Thyroid gland (tissue), 4 donors: ENCODE measurements at regions not wholly inside any gene's neighbourhood (a gene's known extent, or its start where the extent isn't known, plus 50 kb on each side); places are given as distances from the start of the nearest gene placed in this dataset.

Experiments used
- DNase-seq, 2 donors: peaks; one replicate each; pipeline ENCODE4 v3.0.0-alpha.2; 2019
- H3K27ac ChIP-seq, 3 donors: fragments of 200-600 bp; sonication (generic); 1 replicate in 2 of 3; 2 replicates in 1 of 3; pipeline ENCODE4 v1.5.1; 2016 to 2019; ENCODE audit warnings: mild to moderate bottlenecking in 1 of 3, moderate library complexity in 1 of 3
- H3K27me3 ChIP-seq: fragments of 200-600 bp; sonication (generic); one replicate; pipeline ENCODE4 v1.5.1; 2019
- H3K36me3 ChIP-seq, 2 donors: fragments of 200-600 bp; sonication (generic); one replicate each; pipeline ENCODE4 v1.5.1; 2016 to 2019
- H3K4me1 ChIP-seq, 2 donors: fragments of 200-600 bp; sonication (generic); one replicate each; pipeline ENCODE4 v1.5.1; 2017 to 2019
- H3K4me3 ChIP-seq, 3 donors: fragments of 200-600 bp; sonication (generic); replicated peaks in 1 of 3; 1 replicate in 2 of 3; 2 replicates in 1 of 3; pipeline ENCODE4 v1.5.1; 2016; ENCODE audit warnings: mild to moderate bottlenecking in 1 of 3
- H3K9me3 ChIP-seq: fragments of 200-600 bp; sonication (generic); one replicate; pipeline ENCODE4 v1.5.1; 2017
- CTCF ChIP-seq, 6 experiments: fragments of 200-600 bp in 3 of 6; fragments of 450-650 bp in 3 of 6; sonication (generic) in 3 of 6; IDR thresholded peaks; one replicate each; pipeline ENCODE4 v1.5.1; 2016 to 2019; ENCODE audit warnings: antibody characterized with exemption in 6 of 6, mild to moderate bottlenecking in 2 of 6, inconsistent platforms in 1 of 6, moderate library complexity in 1 of 6
- POLR2A ChIP-seq, 2 donors: fragments of 450-650 bp; IDR thresholded peaks; one replicate each; pipeline ENCODE4 v1.6.1; 2017; ENCODE audit warnings: antibody characterized with exemption in 2 of 2, mild to moderate bottlenecking in 2 of 2, moderate library complexity in 1 of 2
- WGBS, 2 donors: methylation state at CpG; one replicate each; pipeline ENCODE4 v1.1.5; 2017; 5-methylcytosine and 5-hydroxymethylcytosine counted together
- intact Hi-C: fragments of 100-400 bp; cut with DNase I; formaldehyde crosslinking; loops from one replicate; pipeline ENCODE4 v1.15.1; 2023

DNA sequence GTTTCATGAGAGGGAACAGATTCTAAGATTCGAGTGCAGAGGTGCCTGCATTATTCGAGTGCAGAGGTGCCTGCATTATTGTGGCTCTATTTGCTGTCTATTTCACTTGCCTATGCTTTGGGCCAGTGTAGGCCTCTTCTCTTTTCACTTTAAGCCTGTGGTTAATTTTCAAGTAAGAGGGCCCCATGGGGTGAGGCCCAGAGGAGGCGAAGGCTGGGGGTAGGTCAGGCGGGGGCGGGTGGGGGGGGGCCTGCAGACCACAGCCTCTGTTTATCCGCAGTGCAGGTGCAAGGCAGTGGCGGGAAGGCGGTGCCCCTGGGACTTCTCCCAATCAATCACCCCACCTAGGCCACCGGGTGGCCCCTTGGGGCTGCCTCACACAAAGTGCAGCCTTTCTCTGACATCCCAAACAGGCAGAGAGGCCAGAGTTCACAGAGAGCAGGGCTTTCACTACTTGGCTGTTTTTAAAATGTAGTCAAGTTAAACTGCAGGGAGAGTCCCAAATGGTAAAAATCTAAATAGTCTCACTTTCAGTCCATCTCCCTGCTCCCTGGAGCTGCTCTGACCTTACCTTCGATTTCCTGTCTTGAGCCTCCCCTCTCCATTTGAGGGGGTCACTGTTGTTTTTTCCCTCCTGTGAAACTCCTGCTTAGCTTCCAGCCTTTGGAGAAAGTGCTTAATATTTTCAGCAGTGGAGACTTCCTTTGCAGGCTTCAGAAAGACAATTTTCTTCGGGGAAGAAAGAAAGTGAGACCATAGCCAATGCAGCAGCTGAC, 249.0 kb downstream of the DLEU7 start:
- Histone ChIP-seq H3K9me3 (no peaks in the 10 kb centered on the region), H3K4me3 (no peak overlapping the region), H3K36me3 (no peaks in the 10 kb centered on the region), H3K27ac (no peak overlapping the region), H3K27me3 (no peaks in the 10 kb centered on the region), H3K4me1 (peaks cover 0 to 3% of the 10 kb centered on the region in 2 donors)
- no peak for DNase-seq
- 68 to 83% methylated on average over 10 to 11 of the region's 11 CpGs for WGBS, 2 donors
- intact Hi-C loops, result no loop called here
- TF ChIP-seq CTCF (IDR thresholded peaks at IDR 0.05) (no peak), POLR2A (IDR thresholded peaks at IDR 0.05) (no peak)

GRCh38 chr13:50595196-50595595, 248.3 kb downstream of the DLEU7 start:
- no peak for DNase-seq
- TF ChIP-seq POLR2A (IDR thresholded peaks at IDR 0.05), result no peak
- TF ChIP-seq CTCF (IDR thresholded peaks at IDR 0.05), result no peak
- H3K27ac ChIP-seq, result no peak overlapping the region
- no peak overlapping the region for H3K4me3 ChIP-seq
- no peaks in the 10 kb centered on the region for H3K27me3 ChIP-seq
- peaks cover 0 to 3% of the 10 kb centered on the region in 2 donors for H3K4me1 ChIP-seq
- WGBS, 2 donors, result 85 to 91% methylated on average over 3 of the region's 3 CpGs
- H3K36me3 ChIP-seq, result no peaks in the 10 kb centered on the region
- no peaks in the 10 kb centered on the region for H3K9me3 ChIP-seq
- intact Hi-C loops, result no loop called here

DNA sequence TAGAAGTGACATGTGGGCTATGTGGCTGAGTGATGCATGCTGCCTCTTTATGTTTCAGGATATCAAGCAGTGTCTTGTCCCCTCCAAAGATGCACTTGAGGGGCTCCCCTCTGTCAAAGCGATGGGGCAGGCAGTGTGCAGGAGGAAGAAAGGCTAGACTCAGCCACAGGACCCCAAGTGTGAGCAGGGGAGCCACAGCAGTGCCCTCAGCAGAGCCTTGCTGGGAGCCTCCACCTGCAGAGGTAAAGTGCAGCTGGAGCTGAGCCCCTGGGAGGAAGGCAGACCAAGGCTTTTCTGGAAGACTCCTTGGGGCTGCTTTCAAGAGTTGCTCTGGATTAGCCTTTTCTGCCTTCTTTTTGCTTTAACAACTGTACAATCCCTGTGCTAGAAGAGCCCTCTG, 247.3 kb downstream of the DLEU7 start:
- intact Hi-C loops, result no loop called here
- TF ChIP-seq CTCF (IDR thresholded peaks at IDR 0.05), result no peak
- no peak for TF ChIP-seq POLR2A (IDR thresholded peaks at IDR 0.05)
- no peaks in the 10 kb centered on the region for H3K36me3 ChIP-seq
- 91% methylated on average over 1 of the region's 1 CpG; no CpG with 5 or more reads in 1 of the 2 donors for WGBS, 2 donors
- no peak for DNase-seq
- peaks cover 0 to 8% of the 10 kb centered on the region in 2 donors for H3K4me1 ChIP-seq
- H3K4me3 ChIP-seq, result no peak overlapping the region
- no peak overlapping the region for H3K27ac ChIP-seq
- no peaks in the 10 kb centered on the region for H3K9me3 ChIP-seq
- H3K27me3 ChIP-seq, result no peaks in the 10 kb centered on the region

DNA sequence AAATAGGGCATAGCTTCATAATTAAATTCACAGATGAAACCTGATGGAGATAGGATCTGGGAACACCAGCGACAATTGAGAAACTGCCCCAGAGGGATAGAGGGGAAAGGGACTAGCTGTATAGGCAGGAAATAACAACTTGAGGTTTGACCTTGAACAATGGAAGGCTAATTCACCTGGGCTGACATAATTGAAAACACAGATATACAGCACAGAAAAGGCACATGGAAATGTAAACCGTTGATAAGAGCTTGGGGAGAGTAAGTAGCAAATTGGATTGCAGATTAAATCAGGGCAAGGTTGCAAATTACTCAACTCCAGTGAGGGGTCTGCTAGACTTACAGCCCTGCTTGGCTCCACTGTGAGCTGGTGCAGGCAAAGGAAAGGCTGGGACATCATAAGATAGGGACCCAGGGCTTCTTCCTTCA, 246.7 kb downstream of the DLEU7 start:
- peaks cover 0 to 8% of the 10 kb centered on the region in 2 donors for H3K4me1 ChIP-seq
- intact Hi-C loops, result no loop called here
- 62 to 78% methylated on average over 2 of the region's 2 CpGs for WGBS, 2 donors
- no peaks in the 10 kb centered on the region for H3K27me3 ChIP-seq
- H3K27ac ChIP-seq, result no peak overlapping the region
- H3K9me3 ChIP-seq, result no peaks in the 10 kb centered on the region
- TF ChIP-seq CTCF (IDR thresholded peaks at IDR 0.05), result no peak
- no peak for DNase-seq
- no peak overlapping the region for H3K4me3 ChIP-seq
- no peaks in the 10 kb centered on the region for H3K36me3 ChIP-seq

DNA sequence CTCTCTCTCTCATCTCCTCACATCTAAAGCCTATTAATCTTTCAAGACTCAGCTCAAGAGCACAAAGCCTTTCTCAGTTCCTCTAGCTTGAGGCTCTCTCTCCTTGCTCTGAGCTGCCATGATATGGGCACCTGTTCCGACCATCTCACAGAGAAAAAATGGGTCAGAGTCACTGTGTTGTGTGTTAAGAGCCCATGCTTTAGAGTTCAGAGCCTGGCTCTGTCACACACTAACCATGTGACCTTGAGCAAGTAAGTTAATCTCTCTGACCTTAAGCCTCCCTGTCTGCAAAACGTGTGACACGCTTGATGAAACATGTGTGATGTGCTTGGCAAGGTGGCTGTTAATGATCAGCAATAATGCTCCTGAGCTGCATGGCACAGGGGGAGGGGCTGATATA, 245.2 kb downstream of the DLEU7 start:
- intact Hi-C loops, result no loop called here
- H3K27me3 ChIP-seq, result no peaks in the 10 kb centered on the region
- WGBS, 2 donors, result 38 to 56% methylated on average over 3 of the region's 3 CpGs
- H3K9me3 ChIP-seq, result no peaks in the 10 kb centered on the region
- no peaks in the 10 kb centered on the region for H3K36me3 ChIP-seq
- H3K4me3 ChIP-seq, result no peak overlapping the region
- DNase-seq, result no peak
- H3K4me1 ChIP-seq, result peaks cover 0 to 8% of the 10 kb centered on the region in 2 donors
- H3K27ac ChIP-seq, result no peak overlapping the region
- no peak for TF ChIP-seq POLR2A (IDR thresholded peaks at IDR 0.05)
- TF ChIP-seq CTCF (IDR thresholded peaks at IDR 0.05), result no peak
